Panc1 (cell line): ENCODE measurements at regions not wholly inside any gene's neighbourhood (a gene's known extent, or its start where the extent isn't known, plus 50 kb on each side); places are given as distances from the start of the nearest gene placed in this dataset.

ENCODE experiments used
- ATAC-seq: fragments of 200-7000 bp; cut with Tn5 transposase; 2 replicates; pipeline ENCODE4 v1.9.1; 2020; ENCODE audit warnings: mild to moderate bottlenecking, moderate library complexity
- BruUV-seq: library from RNA; stranded (reverse); fragments of 400-500 nt; replicated peaks from 2 replicates; lab custom pipeline; 2021; lab: Mats Ljungman, UMichigan
- CTCF ChIA-PET: fragments of 300-600 bp; sonication (Branson Sonifier 250); formaldehyde crosslinking; loops from one replicate; lab custom pipeline; 2022; ENCODE audit warnings: antibody characterized with exemption; lab: Charles Lee
- POLR2A ChIA-PET: fragments of 300-600 bp; sonication (Branson Sonifier 250); formaldehyde crosslinking; loops from one replicate; lab custom pipeline; 2022; ENCODE audit warnings: antibody characterized with exemption; lab: Charles Lee
- DNase-seq: peaks from one replicate; pipeline ENCODE4 v3.0.0-alpha.2; 2010; ENCODE audit warnings: low read depth, low spot score
- H3K27ac ChIP-seq: 2 replicates; pipeline ENCODE4 v1.5.1; 2011; ENCODE audit warnings: mild to moderate bottlenecking, low read length, inconsistent platforms
- H3K27me3 ChIP-seq: fragments of 200-500 bp; sonication (Bioruptor generic); 2 replicates; pipeline ENCODE4 v1.6.0; 2014; ENCODE audit warnings: low read length, inconsistent platforms; ENCODE audit not compliant: control insufficient read depth, insufficient read depth
- H3K36me3 ChIP-seq: fragments of 200-500 bp; sonication (Bioruptor generic); 2 replicates; pipeline ENCODE4 v1.5.1; 2014; ENCODE audit warnings: inconsistent platforms, mild to moderate bottlenecking, low read length, moderate library complexity; ENCODE audit not compliant: control insufficient read depth, insufficient read depth
- H3K4me1 ChIP-seq: 2 replicates; pipeline ENCODE4 v1.5.1; 2011; ENCODE audit warnings: inconsistent platforms, mild to moderate bottlenecking, low read length, moderate library complexity; ENCODE audit not compliant: control insufficient read depth, insufficient read depth
- H3K4me3 ChIP-seq, 2 experiments: 2 replicates each; pipeline ENCODE4 v1.5.1; 2011 to 2012; ENCODE audit warnings: low read depth in 2 of 2, low read length in 2 of 2, mild to moderate bottlenecking in 2 of 2, inconsistent platforms in 1 of 2, moderate library complexity in 1 of 2
- H3K9me3 ChIP-seq: fragments of 200-500 bp; sonication (Bioruptor generic); 2 replicates; pipeline ENCODE4 v1.5.1; 2014; ENCODE audit warnings: low read depth, mild to moderate bottlenecking, inconsistent platforms, low read length, moderate library complexity; ENCODE audit not compliant: control insufficient read depth, insufficient read depth
- POLR2AphosphoS5 ChIP-seq: IDR thresholded peaks from 2 replicates; pipeline ENCODE4 v1.6.1; 2012; ENCODE audit warnings: mild to moderate bottlenecking, low read depth, low read length, moderate library complexity
- SIN3A ChIP-seq: IDR thresholded peaks from 2 replicates; pipeline ENCODE4 v1.6.1; 2012; ENCODE audit warnings: low read depth, mild to moderate bottlenecking, low read length, moderate library complexity, borderline replicate concordance; ENCODE audit not compliant: insufficient read depth
- TCF7L2 ChIP-seq: IDR thresholded peaks from 2 replicates; pipeline ENCODE4 v1.6.1; 2011; ENCODE audit warnings: mild to moderate bottlenecking, low read depth, low read length, inconsistent platforms
- in situ Hi-C: cut with HindIII; loops from 2 replicates; pipeline ENCODE4 v1.10.0; 2016; ENCODE audit warnings: low sequenced_read_pairs, low pct_unique_long_range_greater_than_20kb
- intact Hi-C: fragments of 100-400 bp; cut with micrococcal nuclease; formaldehyde crosslinking; loops from one replicate; pipeline ENCODE4 v1.10.0; 2022; ENCODE audit not compliant: unreplicated experiment
- TF ChIP-seq, protein P1 (sequence below): fragments of 450-650 bp; IDR thresholded peaks from 2 replicates; pipeline ENCODE4 v1.5.1; 2017; ENCODE audit warnings: mild to moderate bottlenecking
- TF ChIP-seq, protein P2 (sequence below), 2 experiments: IDR thresholded peaks; 2 replicates each; pipeline ENCODE4 v1.6.1; 2011 to 2012; ENCODE audit warnings: low read depth in 2 of 2, control low read depth in 1 of 2, low read length in 1 of 2, mild to moderate bottlenecking in 1 of 2, moderate library complexity in 1 of 2; ENCODE audit not compliant: insufficient read depth in 1 of 2

DNA sequence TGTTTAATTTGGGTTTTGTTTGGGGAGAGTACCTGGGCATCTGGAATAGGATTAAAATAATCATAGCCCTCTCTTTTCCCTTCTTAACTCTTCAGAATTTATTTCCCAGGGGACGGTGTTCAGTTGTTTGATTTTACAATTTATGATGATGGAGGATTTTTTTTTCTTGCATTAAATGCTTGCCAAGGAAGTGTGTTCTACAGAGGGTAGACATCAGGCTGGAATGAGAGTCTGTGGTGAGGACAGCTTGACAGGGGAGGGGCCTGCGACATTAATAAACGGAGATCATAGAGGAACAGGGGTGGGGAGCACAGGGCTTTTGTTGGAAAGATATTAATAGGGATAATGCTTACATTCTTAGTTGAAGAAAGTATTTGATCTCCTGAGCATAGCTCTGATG is 297.5 kb downstream of the CLIC5 start:
- H3K27ac ChIP-seq = no peak overlapping the region
- H3K36me3 ChIP-seq = no peaks in the 10 kb centered on the region
- intact Hi-C loops = no loop called here
- TF ChIP-seq, protein P1, sequence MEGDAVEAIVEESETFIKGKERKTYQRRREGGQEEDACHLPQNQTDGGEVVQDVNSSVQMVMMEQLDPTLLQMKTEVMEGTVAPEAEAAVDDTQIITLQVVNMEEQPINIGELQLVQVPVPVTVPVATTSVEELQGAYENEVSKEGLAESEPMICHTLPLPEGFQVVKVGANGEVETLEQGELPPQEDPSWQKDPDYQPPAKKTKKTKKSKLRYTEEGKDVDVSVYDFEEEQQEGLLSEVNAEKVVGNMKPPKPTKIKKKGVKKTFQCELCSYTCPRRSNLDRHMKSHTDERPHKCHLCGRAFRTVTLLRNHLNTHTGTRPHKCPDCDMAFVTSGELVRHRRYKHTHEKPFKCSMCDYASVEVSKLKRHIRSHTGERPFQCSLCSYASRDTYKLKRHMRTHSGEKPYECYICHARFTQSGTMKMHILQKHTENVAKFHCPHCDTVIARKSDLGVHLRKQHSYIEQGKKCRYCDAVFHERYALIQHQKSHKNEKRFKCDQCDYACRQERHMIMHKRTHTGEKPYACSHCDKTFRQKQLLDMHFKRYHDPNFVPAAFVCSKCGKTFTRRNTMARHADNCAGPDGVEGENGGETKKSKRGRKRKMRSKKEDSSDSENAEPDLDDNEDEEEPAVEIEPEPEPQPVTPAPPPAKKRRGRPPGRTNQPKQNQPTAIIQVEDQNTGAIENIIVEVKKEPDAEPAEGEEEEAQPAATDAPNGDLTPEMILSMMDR = no peak
- TF ChIP-seq TCF7L2 = no peak
- TF ChIP-seq, protein P2, sequence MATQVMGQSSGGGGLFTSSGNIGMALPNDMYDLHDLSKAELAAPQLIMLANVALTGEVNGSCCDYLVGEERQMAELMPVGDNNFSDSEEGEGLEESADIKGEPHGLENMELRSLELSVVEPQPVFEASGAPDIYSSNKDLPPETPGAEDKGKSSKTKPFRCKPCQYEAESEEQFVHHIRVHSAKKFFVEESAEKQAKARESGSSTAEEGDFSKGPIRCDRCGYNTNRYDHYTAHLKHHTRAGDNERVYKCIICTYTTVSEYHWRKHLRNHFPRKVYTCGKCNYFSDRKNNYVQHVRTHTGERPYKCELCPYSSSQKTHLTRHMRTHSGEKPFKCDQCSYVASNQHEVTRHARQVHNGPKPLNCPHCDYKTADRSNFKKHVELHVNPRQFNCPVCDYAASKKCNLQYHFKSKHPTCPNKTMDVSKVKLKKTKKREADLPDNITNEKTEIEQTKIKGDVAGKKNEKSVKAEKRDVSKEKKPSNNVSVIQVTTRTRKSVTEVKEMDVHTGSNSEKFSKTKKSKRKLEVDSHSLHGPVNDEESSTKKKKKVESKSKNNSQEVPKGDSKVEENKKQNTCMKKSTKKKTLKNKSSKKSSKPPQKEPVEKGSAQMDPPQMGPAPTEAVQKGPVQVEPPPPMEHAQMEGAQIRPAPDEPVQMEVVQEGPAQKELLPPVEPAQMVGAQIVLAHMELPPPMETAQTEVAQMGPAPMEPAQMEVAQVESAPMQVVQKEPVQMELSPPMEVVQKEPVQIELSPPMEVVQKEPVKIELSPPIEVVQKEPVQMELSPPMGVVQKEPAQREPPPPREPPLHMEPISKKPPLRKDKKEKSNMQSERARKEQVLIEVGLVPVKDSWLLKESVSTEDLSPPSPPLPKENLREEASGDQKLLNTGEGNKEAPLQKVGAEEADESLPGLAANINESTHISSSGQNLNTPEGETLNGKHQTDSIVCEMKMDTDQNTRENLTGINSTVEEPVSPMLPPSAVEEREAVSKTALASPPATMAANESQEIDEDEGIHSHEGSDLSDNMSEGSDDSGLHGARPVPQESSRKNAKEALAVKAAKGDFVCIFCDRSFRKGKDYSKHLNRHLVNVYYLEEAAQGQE (IDR thresholded peaks at IDR 0.05; ENCODE audit: insufficient read depth in 1 of 2, low read depth in 2 of 2, low read length in 1 of 2) = no peak
- no peak for TF ChIP-seq SIN3A
- no peak for TF ChIP-seq POLR2AphosphoS5
- no peak overlapping the region for H3K4me3 ChIP-seq
- no peaks in the 10 kb centered on the region for H3K27me3 ChIP-seq
- no peaks in the 10 kb centered on the region for H3K9me3 ChIP-seq
- no peaks in the 10 kb centered on the region for H3K4me1 ChIP-seq
- no peak for ATAC-seq
- in situ Hi-C loops = no loop called here
- DNase-seq = no peak
- CTCF ChIA-PET = interaction anchor here (0.7 kb wide), 1 partner anchor 66 kb away, joined by 8 read pairs; no protein-coding TSS in a partner anchor
- BruUV-seq = no TSS peak
- POLR2A ChIA-PET = no interaction called here

DNA sequence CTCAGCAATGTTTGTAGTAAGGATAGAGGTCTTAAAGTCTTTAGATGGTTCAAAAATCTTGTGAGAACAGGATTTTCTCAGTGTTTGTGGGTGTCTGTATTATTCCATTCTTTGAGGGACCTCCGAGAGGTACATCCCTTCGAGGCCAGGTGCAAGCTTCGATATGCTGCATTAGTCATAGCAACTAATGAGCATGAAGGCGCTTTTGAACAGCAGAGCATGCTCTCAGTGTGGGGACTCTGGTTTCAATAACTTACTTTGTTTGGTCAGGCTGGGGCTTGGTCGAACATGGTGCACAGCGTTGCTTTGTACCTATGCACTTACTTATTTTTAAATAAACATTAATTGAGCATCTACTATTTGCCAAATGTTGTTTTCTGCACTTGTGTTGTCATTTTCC is 297.9 kb downstream of the CLIC5 start:
- H3K27me3 ChIP-seq = no peaks in the 10 kb centered on the region
- ATAC-seq = no peak
- DNase-seq = no peak
- no peaks in the 10 kb centered on the region for H3K36me3 ChIP-seq
- BruUV-seq = no TSS peak
- ChIA-PET CTCF (no interaction called here), POLR2A (no interaction called here)
- intact Hi-C loops (no loop called here), in situ Hi-C loops (no loop called here)
- no peak overlapping the region for H3K27ac ChIP-seq
- H3K4me1 ChIP-seq = no peaks in the 10 kb centered on the region
- no peaks in the 10 kb centered on the region for H3K9me3 ChIP-seq
- H3K4me3 ChIP-seq = no peak overlapping the region
- TF ChIP-seq SIN3A = no peak
- TF ChIP-seq, protein P2 (IDR thresholded peaks at IDR 0.05; ENCODE audit: insufficient read depth in 1 of 2, low read depth in 2 of 2, low read length in 1 of 2) = no peak
- TF ChIP-seq, protein P1 = no peak
- no peak for TF ChIP-seq TCF7L2
- no peak for TF ChIP-seq POLR2AphosphoS5
